ENCODE measurements at regions not wholly inside any gene's neighbourhood (a gene's known extent, or its start where the extent isn't known, plus 50 kb on each side); places are given as distances from the start of the nearest gene placed in this dataset.

- no peak overlapping the region for H3K4me3 ChIP-seq
- no peaks in the 10 kb centered on the region for H3K36me3 ChIP-seq
- Mint-ChIP-seq H3K9me3 (no peaks in the 10 kb centered on the region), H3K27ac (no peak overlapping the region), H3K4me1 (peaks cover 7% of the 10 kb centered on the region), H3K27me3 (ENCODE audit: insufficient read depth, low read depth) (no peaks in the 10 kb centered on the region), H3K4me3 (no peak overlapping the region), H3K36me3 (no peaks in the 10 kb centered on the region)
- no peaks in the 10 kb centered on the region for H3K9me3 ChIP-seq (ENCODE audit: low read depth)
- no peaks in the 10 kb centered on the region for H3K4me1 ChIP-seq
- H3K79me2 ChIP-seq (ENCODE audit: low read depth), result no peaks in the 10 kb centered on the region
- no peaks in the 10 kb centered on the region for H3K27me3 ChIP-seq
- H3K9ac ChIP-seq, result no peak overlapping the region
- H3K27ac ChIP-seq, result no peak overlapping the region
- no peak overlapping the region for H2AFZ ChIP-seq (replicated peaks)
- TF ChIP-seq CTCF (IDR thresholded peaks at IDR 0.05) (no peak), EZH2phosphoT487 (IDR thresholded peaks at IDR 0.05) (no peak), EZH2 (IDR thresholded peaks at IDR 0.05) (no peak)
- no peak overlapping the region for H3K4me2 ChIP-seq
- no peaks in the 10 kb centered on the region for H4K20me1 ChIP-seq (ENCODE audit: low read depth)
- no peak for DNase-seq (ENCODE audit: low spot score)
- H3F3A ChIP-seq (ENCODE audit: low read depth), result no peaks in the 10 kb centered on the region
Measured at GRCh38 chr18:30016179-30016578, 1026.4 kb downstream of the DSC3 start.

- Histone ChIP-seq H3K27me3 (no peaks in the 10 kb centered on the region), H3K79me2 (ENCODE audit: low read depth) (no peaks in the 10 kb centered on the region), H3K36me3 (no peaks in the 10 kb centered on the region), H3K9me3 (ENCODE audit: low read depth) (no peaks in the 10 kb centered on the region), H3K4me3 (no peak overlapping the region), H2AFZ (replicated peaks) (no peak overlapping the region), H3K4me2 (no peak overlapping the region), H3K9ac (no peak overlapping the region), H3K27ac (no peak overlapping the region), H3K4me1 (no peaks in the 10 kb centered on the region), H4K20me1 (ENCODE audit: low read depth) (no peaks in the 10 kb centered on the region), H3F3A (ENCODE audit: low read depth) (no peaks in the 10 kb centered on the region)
- no peaks in the 10 kb centered on the region for H3K27me3 Mint-ChIP-seq (ENCODE audit: insufficient read depth, low read depth)
- H3K9me3 Mint-ChIP-seq, result no peaks in the 10 kb centered on the region
- no peaks in the 10 kb centered on the region for H3K36me3 Mint-ChIP-seq
- H3K4me3 Mint-ChIP-seq, result no peak overlapping the region
- H3K4me1 Mint-ChIP-seq, result peaks cover 2% of the 10 kb centered on the region
- no peak for DNase-seq (ENCODE audit: low spot score)
- TF ChIP-seq EZH2phosphoT487 (IDR thresholded peaks at IDR 0.05) (no peak), CTCF (IDR thresholded peaks at IDR 0.05) (no peak), EZH2 (IDR thresholded peaks at IDR 0.05) (no peak)
- H3K27ac Mint-ChIP-seq, result no peak overlapping the region
Measured at GRCh38 chr18:30004965-30005364, 1037.6 kb downstream of the DSC3 start.

- H3K4me3 ChIP-seq, result no peak overlapping the region
- DNase-seq (ENCODE audit: low spot score), result no peak
- H3K36me3 Mint-ChIP-seq, result no peaks in the 10 kb centered on the region
- H4K20me1 ChIP-seq (ENCODE audit: low read depth), result no peaks in the 10 kb centered on the region
- peaks cover 6% of the 10 kb centered on the region for H3K9me3 Mint-ChIP-seq
- H3K79me2 ChIP-seq (ENCODE audit: low read depth), result no peaks in the 10 kb centered on the region
- no peaks in the 10 kb centered on the region for H3K4me1 ChIP-seq
- no peak overlapping the region for H3K27ac Mint-ChIP-seq
- no peaks in the 10 kb centered on the region for H3K27me3 Mint-ChIP-seq (ENCODE audit: insufficient read depth, low read depth)
- H3K4me3 Mint-ChIP-seq, result no peak overlapping the region
- no peak overlapping the region for H3K9ac ChIP-seq
- no peak overlapping the region for H3K27ac ChIP-seq
- no peaks in the 10 kb centered on the region for H3K27me3 ChIP-seq
- no peaks in the 10 kb centered on the region for H3F3A ChIP-seq (ENCODE audit: low read depth)
- no peaks in the 10 kb centered on the region for H3K9me3 ChIP-seq (ENCODE audit: low read depth)
- H3K4me2 ChIP-seq, result no peak overlapping the region
- H3K4me1 Mint-ChIP-seq, result no peaks in the 10 kb centered on the region
- H2AFZ ChIP-seq (replicated peaks), result no peak overlapping the region
- no peak for TF ChIP-seq EZH2phosphoT487 (IDR thresholded peaks at IDR 0.05)
- TF ChIP-seq CTCF (IDR thresholded peaks at IDR 0.05), result no peak
- TF ChIP-seq EZH2 (IDR thresholded peaks at IDR 0.05), result no peak
- H3K36me3 ChIP-seq, result no peaks in the 10 kb centered on the region
Measured at GRCh38 chr18:29982218-29982617, 1060.3 kb downstream of the DSC3 start.

GRCh38 chr18:29979881-29980280 is 1062.7 kb downstream of the DSC3 start:
- peak; percentile 32 for DNase-seq (ENCODE audit: low spot score)
- no peak overlapping the region for H3K27ac Mint-ChIP-seq
- Histone ChIP-seq H3F3A (ENCODE audit: low read depth) (no peaks in the 10 kb centered on the region), H3K4me3 (no peak overlapping the region), H3K4me2 (no peak overlapping the region), H2AFZ (replicated peaks) (no peak overlapping the region), H3K79me2 (ENCODE audit: low read depth) (no peaks in the 10 kb centered on the region), H3K9ac (no peak overlapping the region), H3K27me3 (no peaks in the 10 kb centered on the region), H3K27ac (no peak overlapping the region), H3K36me3 (no peaks in the 10 kb centered on the region), H3K4me1 (no peaks in the 10 kb centered on the region), H4K20me1 (ENCODE audit: low read depth) (no peaks in the 10 kb centered on the region), H3K9me3 (ENCODE audit: low read depth) (no peaks in the 10 kb centered on the region)
- no peaks in the 10 kb centered on the region for H3K36me3 Mint-ChIP-seq
- no peaks in the 10 kb centered on the region for H3K27me3 Mint-ChIP-seq (ENCODE audit: insufficient read depth, low read depth)
- no peak overlapping the region for H3K4me3 Mint-ChIP-seq
- H3K4me1 Mint-ChIP-seq, result no peaks in the 10 kb centered on the region
- H3K9me3 Mint-ChIP-seq, result no peaks in the 10 kb centered on the region
- no peak for TF ChIP-seq CTCF (IDR thresholded peaks at IDR 0.05)
- TF ChIP-seq EZH2phosphoT487 (IDR thresholded peaks at IDR 0.05), result no peak
- no peak for TF ChIP-seq EZH2 (IDR thresholded peaks at IDR 0.05)
